Transverse colon (tissue), 4 donors: ENCODE measurements at regions not wholly inside any gene's neighbourhood (a gene's known extent, or its start where the extent isn't known, plus 50 kb on each side); places are given as distances from the start of the nearest gene placed in this dataset.

Source experiments
- DNase-seq: peaks from one replicate; pipeline ENCODE4 v3.0.0-alpha.2; 2019
- H3K27ac ChIP-seq, 4 donors: fragments of 200-600 bp; sonication (generic); 2 replicates each; pipeline ENCODE4 v1.5.1; 2016 to 2018; ENCODE audit warnings: inconsistent platforms in 4 of 4
- H3K27me3 ChIP-seq: fragments of 200-600 bp; sonication (generic); 2 replicates; pipeline ENCODE4 v1.5.1; 2017; ENCODE audit warnings: inconsistent platforms
- H3K36me3 ChIP-seq, 4 donors: fragments of 200-600 bp; sonication (generic); 2 replicates each; pipeline ENCODE4 v1.5.1; 2017 to 2019; ENCODE audit warnings: inconsistent platforms in 4 of 4
- H3K4me1 ChIP-seq, 4 donors: fragments of 200-600 bp; sonication (generic); 2 replicates each; pipeline ENCODE4 v1.5.1; 2017 to 2020; ENCODE audit warnings: inconsistent platforms in 4 of 4
- H3K4me3 ChIP-seq, 4 donors: fragments of 200-600 bp; sonication (generic); 1 replicate in 1 of 4; 2 replicates in 3 of 4; pipeline versions ENCODE4 v1.5.1 to v1.6.1; 2017 to 2019; ENCODE audit warnings: inconsistent platforms in 4 of 4
- H3K9me3 ChIP-seq, 2 donors: fragments of 200-600 bp; sonication (generic); 2 replicates each; pipeline ENCODE4 v1.5.1; 2017 to 2019; ENCODE audit warnings: inconsistent platforms in 2 of 2
- EP300 ChIP-seq: sonication (generic); formaldehyde crosslinking; IDR thresholded peaks from one replicate; pipeline ENCODE4 v1.6.1; 2017; ENCODE audit warnings: antibody characterized with exemption, low read depth
- POLR2A ChIP-seq: fragments of 450-650 bp; IDR thresholded peaks from one replicate; pipeline ENCODE4 v1.6.1; 2016; ENCODE audit warnings: antibody characterized with exemption, mild to moderate bottlenecking, moderate library complexity
- POLR2AphosphoS5 ChIP-seq, 3 donors: sonication (generic); formaldehyde crosslinking; IDR thresholded peaks; one replicate each; pipeline ENCODE4 v1.6.1; 2016; ENCODE audit warnings: antibody characterized with exemption in 3 of 3
- WGBS, 2 donors: methylation state at CpG; one replicate each; pipeline ENCODE4 v1.1.5; 2018; ENCODE audit warnings: low coverage in 1 of 2; 5-methylcytosine and 5-hydroxymethylcytosine counted together
- in situ Hi-C, 4 donors: fragments of 200-750 bp; cut with MboI; loops; one replicate each; pipeline versions ENCODE4 v1.15.0 to v1.15.1; 2017; ENCODE audit warnings: low sequenced_read_pairs in 3 of 4, low pct_ligation_motif_present in 1 of 4, low pct_unique_long_range_greater_than_20kb in 1 of 4
- intact Hi-C: fragments of 100-400 bp; cut with DNase I; formaldehyde crosslinking; loops from one replicate; pipeline ENCODE4 v1.15.1; 2023; ENCODE audit warnings: low total_unique reads
- TF ChIP-seq, protein P1 (sequence below), 5 experiments: fragments of 200-600 bp in 3 of 5; fragments of 450-650 bp in 2 of 5; sonication (generic) in 3 of 5; IDR thresholded peaks; 1 replicate in 2 of 5; 2 replicates in 3 of 5; pipeline ENCODE4 v1.5.1; 2016 to 2017; ENCODE audit warnings: antibody characterized with exemption in 5 of 5, inconsistent platforms in 3 of 5, mild to moderate bottlenecking in 2 of 5, moderate library complexity in 1 of 5

DNA sequence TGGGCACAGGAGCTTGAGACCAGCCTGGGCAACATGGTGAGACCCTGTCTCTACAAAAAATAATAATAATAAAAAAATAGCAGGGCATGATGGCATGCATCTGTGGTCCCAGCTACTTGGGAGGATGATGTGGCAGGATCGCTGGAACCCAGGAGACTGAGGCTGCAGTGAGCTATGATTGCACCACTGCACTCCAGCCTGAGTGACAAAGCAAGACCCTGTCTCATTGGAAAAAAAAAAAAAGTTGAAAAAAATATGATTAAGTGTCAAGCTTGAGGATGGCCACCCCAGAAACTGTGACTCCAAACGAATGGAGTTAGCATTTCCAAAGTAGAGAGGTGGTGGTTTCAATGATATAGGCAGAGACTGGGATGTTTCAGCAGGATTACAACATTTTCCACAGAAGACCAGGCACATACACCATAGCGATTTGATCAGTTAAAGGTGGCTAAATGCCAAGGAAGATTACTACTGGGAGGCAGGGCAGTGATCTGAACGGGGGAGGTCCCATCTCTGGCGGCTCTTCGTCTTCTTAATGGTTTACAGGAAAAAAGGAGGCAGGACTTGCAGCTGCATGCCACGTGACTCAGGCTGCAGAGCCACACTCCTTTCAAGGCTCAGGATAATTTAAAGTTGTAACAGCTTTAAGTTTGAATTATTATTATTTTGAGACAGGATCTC is 250.6 kb upstream of the GALNT17 start:
- no peak for TF ChIP-seq POLR2AphosphoS5 (IDR thresholded peaks at IDR 0.05)
- TF ChIP-seq POLR2A: no peak
- TF ChIP-seq, protein P1, sequence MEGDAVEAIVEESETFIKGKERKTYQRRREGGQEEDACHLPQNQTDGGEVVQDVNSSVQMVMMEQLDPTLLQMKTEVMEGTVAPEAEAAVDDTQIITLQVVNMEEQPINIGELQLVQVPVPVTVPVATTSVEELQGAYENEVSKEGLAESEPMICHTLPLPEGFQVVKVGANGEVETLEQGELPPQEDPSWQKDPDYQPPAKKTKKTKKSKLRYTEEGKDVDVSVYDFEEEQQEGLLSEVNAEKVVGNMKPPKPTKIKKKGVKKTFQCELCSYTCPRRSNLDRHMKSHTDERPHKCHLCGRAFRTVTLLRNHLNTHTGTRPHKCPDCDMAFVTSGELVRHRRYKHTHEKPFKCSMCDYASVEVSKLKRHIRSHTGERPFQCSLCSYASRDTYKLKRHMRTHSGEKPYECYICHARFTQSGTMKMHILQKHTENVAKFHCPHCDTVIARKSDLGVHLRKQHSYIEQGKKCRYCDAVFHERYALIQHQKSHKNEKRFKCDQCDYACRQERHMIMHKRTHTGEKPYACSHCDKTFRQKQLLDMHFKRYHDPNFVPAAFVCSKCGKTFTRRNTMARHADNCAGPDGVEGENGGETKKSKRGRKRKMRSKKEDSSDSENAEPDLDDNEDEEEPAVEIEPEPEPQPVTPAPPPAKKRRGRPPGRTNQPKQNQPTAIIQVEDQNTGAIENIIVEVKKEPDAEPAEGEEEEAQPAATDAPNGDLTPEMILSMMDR (IDR thresholded peaks at IDR 0.05): no peak
- no peak for TF ChIP-seq EP300
- intact Hi-C loops (no loop called here), in situ Hi-C loops (no loop called here)
- Histone ChIP-seq H3K36me3 (no peaks in the 10 kb centered on the region), H3K4me1 (no peaks in the 10 kb centered on the region), H3K27me3 (no peaks in the 10 kb centered on the region), H3K4me3 (no peak overlapping the region), H3K27ac (no peak overlapping the region), H3K9me3 (no peaks in the 10 kb centered on the region)
- WGBS, 2 donors: 8 to 44% methylated on average over 2 to 7 of the region's 7 CpGs
- no peak for DNase-seq

DNA sequence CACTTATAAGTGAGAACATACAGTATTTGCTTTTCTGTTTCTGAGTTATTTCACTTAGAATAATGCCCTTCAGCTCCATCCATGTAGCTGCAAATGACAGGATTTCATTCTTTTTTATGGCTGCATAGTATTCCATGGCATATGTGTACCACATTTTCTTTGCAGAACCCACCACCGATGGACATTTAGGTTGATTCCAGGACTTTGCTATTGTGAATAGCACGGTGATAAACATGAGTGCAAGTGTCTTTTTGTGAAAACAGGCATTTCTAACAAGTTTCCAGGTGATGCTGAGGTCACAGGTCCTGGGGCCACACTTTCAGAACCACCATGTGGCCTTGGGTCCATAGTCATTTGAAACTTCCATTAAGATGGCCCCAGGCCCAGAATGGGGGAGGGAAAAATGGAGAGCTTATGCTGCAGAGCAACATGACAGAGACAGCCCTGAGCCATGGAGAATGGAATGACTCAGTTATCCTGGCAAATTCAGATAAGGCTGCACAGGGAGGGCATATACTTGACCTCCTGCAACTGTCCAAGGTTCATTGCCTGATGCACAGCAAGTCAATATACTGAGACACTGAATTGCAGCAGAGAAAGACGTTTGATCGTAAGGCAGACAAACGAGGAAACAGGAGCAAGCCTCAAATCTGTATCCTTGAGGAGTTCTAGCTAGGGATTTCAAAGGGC is 248.0 kb upstream of the GALNT17 start:
- 62 to 71% methylated on average over 2 to 5 of the region's 5 CpGs for WGBS, 2 donors
- Histone ChIP-seq H3K4me3 (no peak overlapping the region), H3K27ac (no peak overlapping the region), H3K9me3 (no peaks in the 10 kb centered on the region), H3K4me1 (no peaks in the 10 kb centered on the region), H3K36me3 (no peaks in the 10 kb centered on the region), H3K27me3 (no peaks in the 10 kb centered on the region)
- DNase-seq: no peak
- intact Hi-C loops: no loop called here
- in situ Hi-C loops: no loop called here
- TF ChIP-seq, protein P1 (IDR thresholded peaks at IDR 0.05): no peak
- TF ChIP-seq POLR2A (no peak), POLR2AphosphoS5 (IDR thresholded peaks at IDR 0.05) (no peak), EP300 (no peak)

DNA sequence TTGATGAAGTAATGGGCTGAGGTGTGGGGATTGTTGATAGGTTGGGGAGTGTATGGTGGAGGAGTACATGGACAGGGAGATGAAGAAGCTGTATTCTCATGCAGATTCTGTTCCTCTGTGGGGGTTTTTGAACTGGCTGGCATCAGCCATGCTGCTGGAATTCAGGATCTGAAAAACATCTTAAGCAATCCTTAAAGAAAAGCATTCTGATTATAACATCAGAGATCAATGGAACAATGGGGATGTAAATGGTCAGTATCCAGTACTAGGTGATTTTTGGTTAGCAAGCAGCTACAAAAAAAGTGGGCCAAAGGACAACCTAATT is 247.5 kb upstream of the GALNT17 start:
- TF ChIP-seq POLR2A: no peak
- TF ChIP-seq POLR2AphosphoS5 (IDR thresholded peaks at IDR 0.05): no peak
- TF ChIP-seq, protein P1 (IDR thresholded peaks at IDR 0.05): no peak
- TF ChIP-seq EP300: no peak
- in situ Hi-C loops (no loop called here), intact Hi-C loops (no loop called here)
- Histone ChIP-seq H3K36me3 (no peaks in the 10 kb centered on the region), H3K27me3 (no peaks in the 10 kb centered on the region), H3K4me1 (no peaks in the 10 kb centered on the region), H3K9me3 (no peaks in the 10 kb centered on the region), H3K4me3 (no peak overlapping the region), H3K27ac (no peak overlapping the region)
- DNase-seq: no peak

DNA sequence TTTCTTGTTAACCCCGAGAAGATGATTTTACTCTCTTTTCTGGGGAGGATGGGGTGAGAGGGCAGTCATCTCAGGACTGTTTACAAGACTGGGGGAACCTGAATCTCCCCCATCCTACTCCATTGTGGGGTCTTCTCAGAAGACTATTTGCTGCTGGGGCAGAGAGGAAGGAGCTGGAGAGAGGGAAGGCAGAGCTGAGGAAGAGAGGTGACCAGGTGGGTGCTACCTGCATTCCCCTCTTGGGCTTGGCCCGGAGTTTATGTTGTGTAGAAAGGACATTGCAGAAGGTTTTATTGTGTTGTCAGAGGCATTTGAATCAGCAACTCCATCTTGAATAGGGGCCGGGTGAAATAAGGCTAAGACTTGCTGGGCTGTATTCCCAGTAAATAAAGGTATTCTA is 247.1 kb upstream of the GALNT17 start:
- H3K4me1 ChIP-seq: no peaks in the 10 kb centered on the region
- no peak for TF ChIP-seq POLR2A
- no peak for TF ChIP-seq POLR2AphosphoS5 (IDR thresholded peaks at IDR 0.05)
- TF ChIP-seq, protein P1 (IDR thresholded peaks at IDR 0.05): no peak
- TF ChIP-seq EP300: no peak
- H3K27ac ChIP-seq: no peak overlapping the region
- no peak for DNase-seq
- H3K27me3 ChIP-seq: no peaks in the 10 kb centered on the region
- 63 to 64% methylated on average over 2 to 3 of the region's 3 CpGs for WGBS, 2 donors
- no peaks in the 10 kb centered on the region for H3K36me3 ChIP-seq
- intact Hi-C loops: no loop called here
- no peak overlapping the region for H3K4me3 ChIP-seq
- H3K9me3 ChIP-seq: no peaks in the 10 kb centered on the region
- in situ Hi-C loops: no loop called here
